Sigmoid colon (tissue), 6 donors: ENCODE measurements at regions not wholly inside any gene's neighbourhood (a gene's known extent, or its start where the extent isn't known, plus 50 kb on each side); places are given as distances from the start of the nearest gene placed in this dataset.

Experiments used
- DNase-seq: peaks from one replicate; pipeline ENCODE4 v3.0.0-alpha.2; 2019
- H3K27ac ChIP-seq, 4 donors: fragments of 200-600 bp; sonication (generic); one replicate each; pipeline ENCODE4 v1.5.1; 2016 to 2019; ENCODE audit warnings: mild to moderate bottlenecking in 1 of 4
- H3K27me3 ChIP-seq, 3 donors: fragments of 200-600 bp; sonication (generic); one replicate each; pipeline ENCODE4 v1.5.1; 2019; ENCODE audit warnings: mild to moderate bottlenecking in 1 of 3
- H3K36me3 ChIP-seq, 4 donors: fragments of 200-600 bp; sonication (generic); one replicate each; pipeline ENCODE4 v1.5.1; 2016 to 2019
- H3K4me1 ChIP-seq, 4 donors: fragments of 200-600 bp; sonication (generic); one replicate each; pipeline ENCODE4 v1.5.1; 2017 to 2019
- H3K4me3 ChIP-seq, 4 donors: fragments of 200-600 bp; sonication (generic); one replicate each; pipeline ENCODE4 v1.5.1; 2017 to 2019; ENCODE audit warnings: mild to moderate bottlenecking in 2 of 4, moderate library complexity in 1 of 4
- H3K9me3 ChIP-seq, 4 donors: fragments of 200-600 bp in 3 of 4; sonication (generic) in 3 of 4; one replicate each; pipeline versions ENCODE4 v1.5.1 to v1.6.1; 2013 to 2019
- EP300 ChIP-seq, 4 donors: sonication (generic); formaldehyde crosslinking; IDR thresholded peaks; one replicate each; pipeline ENCODE4 v1.6.1; 2017; ENCODE audit warnings: antibody characterized with exemption in 4 of 4
- POLR2A ChIP-seq, 2 donors: fragments of 450-650 bp; IDR thresholded peaks; one replicate each; pipeline ENCODE4 v1.6.1; 2016; ENCODE audit warnings: antibody characterized with exemption in 2 of 2, mild to moderate bottlenecking in 2 of 2, moderate library complexity in 2 of 2
- POLR2AphosphoS5 ChIP-seq, 4 donors: sonication (generic); formaldehyde crosslinking; IDR thresholded peaks; one replicate each; pipeline ENCODE4 v1.6.1; 2017; ENCODE audit warnings: antibody characterized with exemption in 4 of 4
- WGBS, 2 donors: extraction: QIAGEN DNeasy Blood & Tissue Kit; methylation state at CpG; one replicate each; pipeline ENCODE4 v1.1.7; 2013; 5-methylcytosine and 5-hydroxymethylcytosine counted together
- intact Hi-C: fragments of 100-400 bp; cut with DNase I; formaldehyde crosslinking; loops from one replicate; pipeline ENCODE4 v1.15.1; 2023
- TF ChIP-seq, protein P1 (sequence below), 4 experiments: fragments of 450-650 bp in 3 of 4; fragments of 200-600 bp in 1 of 4; IDR thresholded peaks; one replicate each; pipeline ENCODE4 v1.5.1; 2016 to 2019; ENCODE audit warnings: antibody characterized with exemption in 4 of 4, mild to moderate bottlenecking in 3 of 4, moderate library complexity in 2 of 4
- donor health status: healthy with polysubstance abuse.
- donor health status: healthy.

DNA sequence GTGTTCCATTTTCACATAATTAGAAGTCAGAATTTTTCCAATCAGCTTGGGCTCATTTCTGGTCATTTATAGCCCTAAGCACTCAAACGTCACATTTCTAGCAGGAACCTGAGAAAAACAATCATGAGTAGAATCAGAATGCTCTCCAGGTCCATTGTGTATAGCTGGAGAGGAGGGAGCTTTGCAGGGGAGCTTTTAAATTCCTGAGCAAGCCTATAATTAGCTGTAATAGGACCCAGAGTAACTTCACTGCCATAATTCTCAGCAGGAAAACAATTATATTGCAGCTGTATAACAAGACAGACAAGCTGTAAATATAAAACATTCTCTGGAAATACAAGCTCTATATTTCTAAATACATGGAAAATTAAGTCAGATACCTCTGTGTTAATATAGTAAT, 637.6 kb upstream of the SGCD start:
- H3K27me3 ChIP-seq: no peaks in the 10 kb centered on the region

DNA sequence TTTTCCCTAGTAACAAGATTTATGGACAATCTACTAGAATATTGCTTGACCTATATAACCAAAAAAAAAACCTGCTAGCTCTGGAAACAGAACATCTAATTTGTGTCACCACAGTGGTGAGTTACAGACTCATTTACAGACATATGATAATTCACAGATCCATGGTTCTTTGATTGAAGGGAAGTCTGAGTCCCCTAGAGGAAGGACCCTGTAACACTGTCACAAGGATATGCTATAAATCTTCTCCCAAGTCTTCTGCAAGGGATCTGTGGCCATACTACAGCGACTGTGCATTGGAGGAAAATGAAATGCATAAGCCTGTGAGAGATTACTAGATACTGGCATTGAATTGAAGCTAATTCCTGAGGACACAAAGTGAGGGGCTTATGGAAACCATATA, 630.6 kb upstream of the SGCD start:
- H3K27ac ChIP-seq: no peak overlapping the region
- H3K27me3 ChIP-seq: no peaks in the 10 kb centered on the region
- DNase-seq: no peak
- no peaks in the 10 kb centered on the region for H3K4me1 ChIP-seq
- peaks cover 0 to 5% (median 0%) of the 10 kb centered on the region in 4 donors for H3K9me3 ChIP-seq
- 68 to 78% methylated on average over 1 of the region's 1 CpG for WGBS, 2 donors
- no peak for TF ChIP-seq POLR2AphosphoS5 (IDR thresholded peaks at IDR 0.05)
- TF ChIP-seq, protein P1, sequence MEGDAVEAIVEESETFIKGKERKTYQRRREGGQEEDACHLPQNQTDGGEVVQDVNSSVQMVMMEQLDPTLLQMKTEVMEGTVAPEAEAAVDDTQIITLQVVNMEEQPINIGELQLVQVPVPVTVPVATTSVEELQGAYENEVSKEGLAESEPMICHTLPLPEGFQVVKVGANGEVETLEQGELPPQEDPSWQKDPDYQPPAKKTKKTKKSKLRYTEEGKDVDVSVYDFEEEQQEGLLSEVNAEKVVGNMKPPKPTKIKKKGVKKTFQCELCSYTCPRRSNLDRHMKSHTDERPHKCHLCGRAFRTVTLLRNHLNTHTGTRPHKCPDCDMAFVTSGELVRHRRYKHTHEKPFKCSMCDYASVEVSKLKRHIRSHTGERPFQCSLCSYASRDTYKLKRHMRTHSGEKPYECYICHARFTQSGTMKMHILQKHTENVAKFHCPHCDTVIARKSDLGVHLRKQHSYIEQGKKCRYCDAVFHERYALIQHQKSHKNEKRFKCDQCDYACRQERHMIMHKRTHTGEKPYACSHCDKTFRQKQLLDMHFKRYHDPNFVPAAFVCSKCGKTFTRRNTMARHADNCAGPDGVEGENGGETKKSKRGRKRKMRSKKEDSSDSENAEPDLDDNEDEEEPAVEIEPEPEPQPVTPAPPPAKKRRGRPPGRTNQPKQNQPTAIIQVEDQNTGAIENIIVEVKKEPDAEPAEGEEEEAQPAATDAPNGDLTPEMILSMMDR (IDR thresholded peaks at IDR 0.05): no peak
- no peak for TF ChIP-seq POLR2A (IDR thresholded peaks at IDR 0.05)
- no peak for TF ChIP-seq EP300 (IDR thresholded peaks at IDR 0.05)
- intact Hi-C loops: no loop called here
- H3K4me3 ChIP-seq: no peak overlapping the region
- H3K36me3 ChIP-seq: no peaks in the 10 kb centered on the region

More for the DNA sequence above, 637.6 kb upstream of the SGCD start:
- TF ChIP-seq POLR2A (IDR thresholded peaks at IDR 0.05) (no peak), EP300 (IDR thresholded peaks at IDR 0.05) (no peak), POLR2AphosphoS5 (IDR thresholded peaks at IDR 0.05) (no peak)
- TF ChIP-seq, protein P1 (IDR thresholded peaks at IDR 0.05): no peak
- H3K36me3 ChIP-seq: no peaks in the 10 kb centered on the region
- H3K4me3 ChIP-seq: no peak overlapping the region
- no peak for DNase-seq
- intact Hi-C loops: no loop called here
- H3K27ac ChIP-seq: no peak overlapping the region
- H3K9me3 ChIP-seq: no peaks in the 10 kb centered on the region
- 4 to 16% methylated on average over 1 of the region's 1 CpG for WGBS, 2 donors
- H3K4me1 ChIP-seq: no peaks in the 10 kb centered on the region

DNA sequence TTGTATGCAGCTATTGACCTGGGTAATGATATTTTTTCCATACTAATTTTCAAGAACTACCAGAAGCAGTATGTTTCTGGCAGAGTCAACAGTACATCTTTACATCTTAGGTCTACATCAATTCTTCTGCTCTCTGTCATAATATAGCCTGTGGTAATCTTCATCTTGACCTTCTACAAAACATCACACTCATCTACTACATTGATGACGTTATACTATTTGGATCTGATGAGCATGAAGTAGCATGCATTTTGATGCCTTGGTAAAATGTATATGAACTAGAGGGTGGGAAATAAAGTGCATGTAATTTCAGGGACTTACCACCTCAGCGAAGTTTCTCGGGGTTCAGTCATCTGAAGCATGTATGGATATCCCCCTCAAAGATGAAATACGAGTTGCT, 629.7 kb upstream of the SGCD start:
- H3K9me3 ChIP-seq: peaks cover 0 to 5% (median 0%) of the 10 kb centered on the region in 4 donors
- DNase-seq: no peak
- no peak for TF ChIP-seq EP300 (IDR thresholded peaks at IDR 0.05)
- TF ChIP-seq, protein P1 (IDR thresholded peaks at IDR 0.05): no peak
- no peak for TF ChIP-seq POLR2AphosphoS5 (IDR thresholded peaks at IDR 0.05)
- TF ChIP-seq POLR2A (IDR thresholded peaks at IDR 0.05): no peak
- H3K27ac ChIP-seq: no peak overlapping the region
- no peaks in the 10 kb centered on the region for H3K36me3 ChIP-seq
- intact Hi-C loops: no loop called here
- no peak overlapping the region for H3K4me3 ChIP-seq
- 87 to 88% methylated on average over 4 of the region's 4 CpGs for WGBS, 2 donors
- no peaks in the 10 kb centered on the region for H3K4me1 ChIP-seq
- no peaks in the 10 kb centered on the region for H3K27me3 ChIP-seq

DNA sequence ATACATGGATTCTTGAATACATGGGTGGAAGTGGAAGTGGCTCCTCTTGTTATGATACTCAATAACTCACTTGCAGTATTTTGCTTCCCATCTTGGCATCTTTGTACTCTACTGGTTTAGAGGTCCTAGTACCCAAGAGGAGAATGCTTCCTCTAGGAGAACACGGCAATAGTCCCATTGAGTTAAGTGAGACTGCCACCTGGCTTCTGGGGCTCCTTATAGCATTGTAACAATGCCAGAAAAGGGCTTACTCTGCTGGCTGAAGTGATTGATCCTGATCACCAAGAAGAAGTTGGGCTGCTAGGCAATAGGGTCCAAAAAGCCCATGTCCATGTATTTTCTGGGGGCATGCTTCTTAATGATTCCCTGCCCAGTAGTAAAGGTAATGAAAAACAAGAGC, 627.6 kb upstream of the SGCD start:
- DNase-seq: no peak
- TF ChIP-seq POLR2AphosphoS5 (IDR thresholded peaks at IDR 0.05) (no peak), EP300 (IDR thresholded peaks at IDR 0.05) (no peak), POLR2A (IDR thresholded peaks at IDR 0.05) (no peak)
- TF ChIP-seq, protein P1 (IDR thresholded peaks at IDR 0.05): no peak
- H3K4me1 ChIP-seq: no peaks in the 10 kb centered on the region
- no peak overlapping the region for H3K4me3 ChIP-seq
- whole genome bisulfite sequencing, 2 donors: 50 to 51% methylated on average over 1 of the region's 1 CpG
- H3K27ac ChIP-seq: no peak overlapping the region
- H3K36me3 ChIP-seq: no peaks in the 10 kb centered on the region
- no peaks in the 10 kb centered on the region for H3K27me3 ChIP-seq
- peaks cover 0 to 5% (median 0%) of the 10 kb centered on the region in 4 donors for H3K9me3 ChIP-seq
- intact Hi-C loops: no loop called here

DNA sequence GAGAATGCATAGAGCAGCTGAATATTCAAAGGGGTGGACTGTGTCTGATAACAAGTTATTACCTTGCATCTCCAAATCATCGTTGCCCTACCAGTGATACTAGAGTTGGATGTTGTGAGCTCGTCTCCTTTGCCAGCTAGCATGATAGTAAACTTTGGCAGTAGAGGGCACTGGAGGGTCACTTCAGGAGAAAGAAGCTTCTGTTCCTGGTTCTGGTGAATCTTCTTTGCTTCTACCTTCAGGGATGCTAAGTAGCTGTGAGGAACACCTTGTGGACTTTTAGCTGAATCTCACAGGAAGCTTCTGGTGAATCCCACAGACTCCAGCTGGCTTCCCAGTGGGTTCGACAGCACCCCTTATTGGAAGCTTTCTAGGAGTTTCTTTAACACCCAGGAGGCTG, 626.6 kb upstream of the SGCD start:
- Histone ChIP-seq H3K4me3 (no peak overlapping the region), H3K27ac (no peak overlapping the region), H3K9me3 (peaks cover 0 to 5% (median 0%) of the 10 kb centered on the region in 4 donors), H3K27me3 (no peaks in the 10 kb centered on the region), H3K4me1 (no peaks in the 10 kb centered on the region), H3K36me3 (no peaks in the 10 kb centered on the region)
- intact Hi-C loops: no loop called here
- WGBS, 2 donors: 47 to 49% methylated on average over 3 of the region's 3 CpGs
- no peak for DNase-seq
- no peak for TF ChIP-seq POLR2A (IDR thresholded peaks at IDR 0.05)
- TF ChIP-seq EP300 (IDR thresholded peaks at IDR 0.05): no peak
- TF ChIP-seq, protein P1 (IDR thresholded peaks at IDR 0.05): no peak
- TF ChIP-seq POLR2AphosphoS5 (IDR thresholded peaks at IDR 0.05): no peak
